Epithelial cell of esophagus (primary cell): ENCODE measurements at regions not wholly inside any gene's neighbourhood (a gene's known extent, or its start where the extent isn't known, plus 50 kb on each side); places are given as distances from the start of the nearest gene placed in this dataset.
A peak's percentile ranks its signal among the peaks of the same experiment; 100 is the strongest.

Experiments used
- DNase-seq: peaks from one replicate; pipeline ENCODE4 v3.0.0; 2010; ENCODE audit warnings: low read depth
- H3K4me3 ChIP-seq: 2 replicates; pipeline ENCODE4 v1.5.1; 2011; ENCODE audit warnings: mild to moderate bottlenecking, low read length, control low read depth
- CTCF ChIP-seq: IDR thresholded peaks from 2 replicates; pipeline ENCODE4 v1.5.1; 2011; ENCODE audit warnings: low read depth, mild to moderate bottlenecking, low read length, control low read depth, inconsistent platforms; ENCODE audit not compliant: insufficient read depth; ENCODE audit errors: missing control alignments

GRCh38 chr10:58106211-58107035 lies 161.3 kb downstream of the IPMK start:
- no peak for TF ChIP-seq CTCF
- H3K4me3 ChIP-seq = no peak overlapping the region
- DNase-seq = no peak

GRCh38 chr10:58104351-58104751 lies 163.3 kb downstream of the IPMK start:
- H3K4me3 ChIP-seq = no peak overlapping the region
- DNase-seq = no peak
- TF ChIP-seq CTCF = peak; percentile 3

- no peak for TF ChIP-seq CTCF
Observed at GRCh38 chr10:58102897-58103296, 164.8 kb downstream of the IPMK start.

GRCh38 chr10:58101682-58102081 lies 166.0 kb downstream of the IPMK start:
- H3K4me3 ChIP-seq = no peak overlapping the region
- DNase-seq = no peak
- no peak for TF ChIP-seq CTCF

More at GRCh38 chr10:58102897-58103296, 164.8 kb downstream of the IPMK start:
- H3K4me3 ChIP-seq = no peak overlapping the region
- no peak for DNase-seq

GRCh38 chr10:58094985-58095718 lies 172.5 kb downstream of the IPMK start:
- DNase-seq = no peak

GRCh38 chr10:58091886-58092285 lies 175.8 kb downstream of the IPMK start:
- no peak overlapping the region for H3K4me3 ChIP-seq
- DNase-seq = no peak
- no peak for TF ChIP-seq CTCF

More at GRCh38 chr10:58094985-58095718, 172.5 kb downstream of the IPMK start:
- no peak for TF ChIP-seq CTCF
- no peak overlapping the region for H3K4me3 ChIP-seq
